ENCODE measurements at regions not wholly inside any gene's neighbourhood (a gene's known extent, or its start where the extent isn't known, plus 50 kb on each side); places are given as distances from the start of the nearest gene placed in this dataset.

DNA sequence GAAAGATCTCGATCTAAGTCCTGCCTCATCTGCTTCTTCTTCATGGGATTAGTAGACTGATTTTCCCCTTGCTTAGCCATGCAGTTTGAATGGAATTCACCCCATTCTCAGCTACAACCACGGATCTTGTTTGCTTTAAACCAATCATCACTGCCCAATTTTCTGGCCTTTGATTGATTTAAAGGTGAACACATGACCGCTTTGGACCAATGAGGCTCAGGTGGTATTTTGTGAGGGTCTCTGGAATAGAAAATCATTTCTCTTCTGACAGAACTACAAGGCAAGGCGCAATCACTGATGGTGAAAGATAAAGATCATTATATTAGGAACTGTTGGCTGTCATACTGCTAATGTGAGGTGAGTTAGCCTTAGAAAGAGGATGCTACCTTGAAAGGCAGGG is 213.0 kb upstream of the PLEKHG7 start:
- no peak for DNase-seq

DNA sequence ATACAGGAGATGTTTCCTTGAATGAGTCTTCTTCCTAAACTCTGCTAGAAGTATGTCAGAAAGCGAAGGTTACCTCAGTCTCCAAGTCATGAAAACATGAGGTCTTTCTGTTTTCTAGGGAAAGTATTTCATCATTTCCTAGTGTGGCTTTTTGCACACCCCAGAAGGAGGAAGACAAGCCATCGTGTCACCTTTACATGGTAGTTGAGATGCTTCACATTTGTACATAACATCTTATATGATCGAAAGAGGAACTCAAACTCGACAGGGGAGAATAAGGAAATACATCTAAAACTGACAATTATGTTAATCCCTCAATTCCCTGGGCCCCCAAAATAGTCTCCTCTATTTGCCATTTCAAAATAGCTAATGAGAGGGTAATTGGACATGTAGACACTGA is 214.1 kb upstream of the PLEKHG7 start:
- DNase-seq, result no peak

DNA sequence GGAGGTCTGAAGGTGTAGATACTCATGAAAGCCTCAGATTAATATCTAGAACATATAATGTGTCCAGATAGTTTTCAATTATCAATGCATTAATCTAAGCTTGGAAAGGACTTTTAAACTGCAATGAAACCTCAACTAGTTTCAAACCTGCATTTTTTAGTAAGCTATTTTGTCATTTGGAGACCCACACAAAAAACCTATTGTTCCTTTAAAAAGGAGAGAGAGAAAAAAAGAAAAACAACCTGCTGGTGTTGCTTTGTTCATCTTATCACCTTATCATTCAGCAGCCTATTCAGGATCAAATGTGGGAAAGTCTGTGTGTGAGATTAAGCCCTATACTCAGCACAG is 215.7 kb upstream of the PLEKHG7 start:
- no peak for DNase-seq

DNA sequence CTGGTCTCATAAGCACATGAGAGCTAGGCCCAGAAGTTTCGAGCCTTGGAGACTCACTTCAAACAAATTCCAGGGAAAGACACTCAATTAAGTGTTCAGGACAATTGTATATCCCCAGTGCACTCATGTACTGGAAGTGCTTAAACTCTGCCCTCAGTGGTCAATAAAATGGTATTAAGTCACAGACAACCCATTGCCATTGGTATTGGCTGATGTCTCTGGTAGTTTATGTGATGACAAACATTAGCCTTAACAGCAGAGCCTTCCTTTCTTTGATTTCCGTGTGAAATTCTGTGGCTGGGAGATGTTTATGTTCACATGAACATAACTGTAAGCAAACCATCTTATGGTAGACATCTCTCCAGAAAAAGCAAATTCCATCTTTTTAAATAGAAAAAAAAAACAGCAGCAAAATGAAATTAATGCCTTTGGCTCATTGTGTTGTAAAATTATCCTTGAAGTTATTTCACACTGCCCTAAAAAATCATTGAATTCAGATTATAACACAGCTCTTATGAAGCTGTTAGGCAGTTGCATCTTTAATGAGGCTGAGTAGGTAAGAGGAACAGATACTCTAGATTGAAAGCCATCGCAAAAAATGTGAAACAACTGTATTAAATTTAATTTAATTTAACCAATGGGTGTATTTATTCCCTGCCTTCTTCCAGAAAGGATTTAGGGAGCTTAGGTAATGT is 216.2 kb upstream of the PLEKHG7 start:
- no peak for DNase-seq

DNA sequence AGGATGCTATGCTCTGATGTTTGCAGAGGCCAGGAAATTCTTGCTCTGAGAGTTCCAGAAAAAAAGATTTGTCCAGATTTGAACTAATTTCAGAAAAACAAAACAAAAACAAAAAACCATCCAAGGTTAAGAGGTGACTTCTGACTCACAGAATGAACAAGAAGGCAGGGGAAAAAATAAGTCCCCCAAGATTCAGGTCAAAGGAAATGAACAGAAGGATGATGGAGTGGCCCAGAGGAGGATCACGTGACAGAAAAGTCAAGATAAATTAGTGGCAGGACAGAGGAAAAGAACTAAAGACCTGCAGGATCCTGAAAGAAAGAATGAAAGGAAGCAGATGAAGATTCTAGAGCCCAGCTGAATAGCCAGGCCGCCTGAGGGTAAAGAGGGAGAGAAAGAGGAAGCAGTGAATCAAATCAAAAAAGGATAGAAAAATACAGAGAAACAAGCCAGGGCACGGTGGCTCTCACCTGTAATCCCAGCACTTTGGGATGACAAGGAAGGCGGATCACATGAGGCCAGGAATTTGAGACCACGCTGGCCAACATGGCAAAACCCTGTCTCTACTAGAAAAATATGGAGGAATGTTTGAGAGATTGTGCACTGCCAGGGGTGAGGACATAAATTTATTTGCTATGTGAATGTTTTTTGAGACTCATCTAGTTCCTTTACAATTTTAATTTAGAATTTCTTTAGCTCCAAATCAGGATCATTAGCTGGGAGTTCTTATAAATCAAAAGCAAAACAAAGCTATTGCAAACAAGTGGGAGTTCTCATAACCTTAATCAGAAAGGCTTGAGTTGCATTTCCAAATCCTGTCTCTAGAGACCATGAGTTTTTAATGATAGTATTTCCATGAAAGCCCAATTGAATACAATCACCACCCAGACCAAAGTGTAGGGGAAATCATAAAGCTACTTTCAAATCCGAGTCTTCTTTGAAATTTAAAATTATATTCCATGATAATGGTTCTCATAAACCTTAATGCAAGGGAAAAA is 217.1 kb upstream of the PLEKHG7 start:
- DNase-seq, result no peak

DNA sequence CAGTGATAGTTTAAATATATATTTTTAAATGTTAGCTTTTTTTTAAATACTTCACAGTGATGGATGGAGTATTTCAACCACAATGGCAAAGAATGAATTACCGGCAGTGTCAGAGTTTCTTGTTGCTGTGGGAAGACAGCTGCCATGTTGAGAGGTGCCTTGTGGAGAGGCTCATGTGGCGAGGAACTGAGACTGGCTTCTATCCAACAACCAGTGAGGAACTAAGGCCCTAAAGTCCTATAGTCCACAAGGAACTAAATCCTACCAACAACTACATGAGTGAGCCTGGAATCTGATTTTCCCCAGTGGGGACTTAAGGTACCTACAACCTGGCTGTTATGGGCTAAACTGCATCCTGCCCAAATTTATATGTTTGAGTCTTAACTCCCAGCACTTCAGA is 220.2 kb upstream of the PLEKHG7 start:
- DNase-seq, result no peak

DNA sequence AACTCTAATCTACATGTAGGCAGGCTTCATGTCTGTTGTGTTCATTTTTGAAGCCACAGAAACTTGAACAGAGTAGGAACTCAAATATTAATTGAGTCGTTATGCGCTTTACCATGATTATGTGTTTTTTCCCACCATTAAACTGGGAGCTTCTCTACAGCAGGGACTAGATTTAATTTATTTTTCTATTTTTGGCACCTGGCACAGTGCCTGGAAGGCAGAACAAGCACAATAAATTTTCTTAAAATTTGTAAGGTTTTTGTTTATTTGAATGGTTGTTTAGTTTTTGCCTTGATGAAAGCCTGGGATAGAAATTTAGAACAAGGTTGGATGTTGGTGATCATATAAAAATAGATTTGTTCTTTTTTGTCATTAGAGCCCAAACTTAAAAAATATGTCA is 221.7 kb upstream of the PLEKHG7 start:
- DNase-seq, result no peak

DNA sequence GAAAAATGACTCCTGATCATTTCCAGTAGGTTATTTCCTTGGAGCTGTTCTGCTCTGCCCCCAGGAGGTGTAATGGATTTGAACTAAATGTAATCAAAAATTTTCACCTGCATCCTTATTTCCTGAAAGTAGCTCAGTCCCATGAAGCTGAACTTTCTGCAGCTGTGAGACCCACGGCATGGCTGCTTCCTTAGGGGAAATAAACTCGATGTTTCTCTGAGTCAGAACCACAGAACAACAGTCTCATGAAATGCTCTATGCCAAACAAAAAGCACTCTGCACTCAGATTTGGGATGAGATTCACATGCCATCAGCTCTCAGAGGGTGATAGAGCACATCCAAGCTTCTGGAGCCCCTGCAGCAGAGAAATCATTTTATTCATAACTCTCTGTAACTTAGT is 224.1 kb upstream of the PLEKHG7 start:
- no peak for DNase-seq

DNA sequence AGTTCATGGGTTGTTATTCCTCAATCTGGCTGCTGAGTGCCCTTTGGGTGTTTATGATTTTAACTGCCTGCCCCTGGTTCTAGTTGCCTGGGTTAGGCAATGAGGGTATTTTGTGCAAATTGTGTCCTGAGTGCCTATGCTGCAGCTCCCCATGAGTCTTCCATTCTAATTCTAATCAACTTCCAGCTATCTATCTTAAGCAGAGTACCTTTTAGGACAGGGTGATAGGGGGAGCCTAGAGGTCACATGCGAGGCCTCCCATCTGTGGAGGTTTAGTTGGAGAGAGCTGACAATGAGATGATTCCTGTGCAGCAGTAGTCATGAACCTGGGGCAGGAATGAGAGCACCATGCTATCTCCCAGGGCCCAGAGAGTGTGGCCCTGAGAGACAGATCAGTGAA is 225.9 kb upstream of the PLEKHG7 start:
- DNase-seq, result no peak

DNA sequence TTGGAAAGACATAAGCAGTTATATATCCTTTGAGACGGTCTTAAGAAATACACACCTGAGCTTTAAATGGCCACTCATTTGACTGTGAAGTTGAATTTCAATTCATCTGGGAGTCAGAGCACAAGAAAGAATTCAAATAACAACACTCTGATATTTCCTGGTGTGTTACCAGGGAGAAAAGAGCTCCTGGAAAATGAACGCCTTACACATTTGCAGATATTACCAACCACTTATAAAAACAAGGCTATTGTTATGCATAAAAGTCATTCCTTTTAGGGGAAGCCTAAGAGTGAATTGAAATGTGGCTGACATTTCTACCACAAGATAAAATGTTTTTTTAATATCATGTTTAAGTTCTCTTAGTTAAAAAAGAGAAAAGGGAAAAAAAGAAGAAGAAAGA is 229.2 kb upstream of the PLEKHG7 start:
- no peak for DNase-seq

DNA sequence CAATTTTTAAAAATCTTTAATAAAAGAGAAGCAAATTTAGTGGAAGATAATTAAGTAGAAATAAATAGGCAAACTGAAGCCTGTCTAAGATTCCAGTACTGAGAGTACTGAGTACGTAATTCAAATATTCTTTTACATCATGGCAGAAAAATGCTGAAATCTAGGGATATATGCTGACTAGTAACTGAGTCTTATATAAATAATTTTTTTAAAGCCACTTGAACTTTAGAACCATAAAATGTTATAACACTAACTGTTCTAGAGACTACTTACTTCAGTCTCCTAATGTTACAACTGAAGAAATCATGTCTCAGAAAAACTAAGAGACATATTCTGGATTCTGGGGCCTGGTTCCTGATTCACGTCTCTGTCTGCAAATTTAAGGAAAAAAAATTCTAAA is 230.6 kb upstream of the PLEKHG7 start:
- DNase-seq, result no peak

DNA sequence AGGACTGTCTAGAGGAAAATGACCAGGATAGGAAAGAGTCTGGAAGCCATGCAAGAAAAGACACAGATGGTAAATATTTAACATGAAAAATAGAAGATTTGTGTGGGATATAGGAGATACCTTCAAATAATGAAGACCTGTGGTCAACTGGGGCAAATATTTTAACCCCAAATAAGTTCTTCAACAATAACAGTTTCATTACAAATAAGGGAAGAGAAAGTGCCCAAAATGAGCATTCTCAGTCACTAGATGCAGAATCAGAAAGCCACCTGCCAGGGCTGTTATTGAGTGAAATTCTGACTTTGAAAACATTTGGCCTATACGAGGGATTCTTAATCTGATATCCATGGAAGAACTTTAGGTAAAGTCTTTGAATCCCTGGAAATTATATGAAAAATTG is 231.2 kb upstream of the PLEKHG7 start:
- no peak for DNase-seq

DNA sequence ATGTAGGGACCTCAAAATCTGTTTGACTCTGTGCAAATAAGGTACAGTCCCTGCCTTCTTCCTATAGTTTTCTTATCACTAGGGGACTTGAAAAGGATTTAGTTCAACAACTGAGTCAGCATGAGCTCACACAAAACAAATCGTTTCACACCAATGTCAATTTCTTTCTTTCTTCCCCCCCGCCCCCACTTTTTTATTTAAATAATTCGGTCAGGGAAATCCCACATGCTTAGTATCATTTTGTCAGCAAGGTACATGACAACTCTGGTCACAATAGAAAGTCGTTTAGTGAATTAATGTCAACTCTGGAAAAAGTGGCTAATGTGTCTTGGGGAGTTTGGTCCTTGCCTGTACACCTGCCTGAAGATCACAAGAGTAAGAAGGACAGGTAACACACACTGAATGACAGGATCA is 232.2 kb upstream of the PLEKHG7 start:
- no peak for DNase-seq

DNA sequence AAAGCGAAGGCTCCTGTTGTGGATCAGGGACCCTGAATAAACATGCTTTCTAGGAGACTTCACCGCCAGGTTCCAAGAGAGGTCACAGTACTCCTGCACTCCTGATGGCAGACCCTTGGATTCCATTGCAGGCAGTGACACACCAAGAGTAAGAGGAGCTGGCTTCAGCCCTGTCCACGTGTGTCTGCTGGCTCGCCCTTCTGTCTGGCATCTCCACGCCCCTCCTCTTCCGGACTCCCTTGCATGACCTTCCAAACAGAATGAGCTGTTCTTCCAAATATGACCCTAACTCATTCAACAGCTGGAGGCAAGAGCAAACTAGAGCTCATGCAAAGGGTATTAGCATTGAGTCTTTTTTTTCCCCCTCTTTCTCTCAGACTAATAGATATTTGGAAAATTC is 233.0 kb upstream of the PLEKHG7 start:
- DNase-seq, result no peak

DNA sequence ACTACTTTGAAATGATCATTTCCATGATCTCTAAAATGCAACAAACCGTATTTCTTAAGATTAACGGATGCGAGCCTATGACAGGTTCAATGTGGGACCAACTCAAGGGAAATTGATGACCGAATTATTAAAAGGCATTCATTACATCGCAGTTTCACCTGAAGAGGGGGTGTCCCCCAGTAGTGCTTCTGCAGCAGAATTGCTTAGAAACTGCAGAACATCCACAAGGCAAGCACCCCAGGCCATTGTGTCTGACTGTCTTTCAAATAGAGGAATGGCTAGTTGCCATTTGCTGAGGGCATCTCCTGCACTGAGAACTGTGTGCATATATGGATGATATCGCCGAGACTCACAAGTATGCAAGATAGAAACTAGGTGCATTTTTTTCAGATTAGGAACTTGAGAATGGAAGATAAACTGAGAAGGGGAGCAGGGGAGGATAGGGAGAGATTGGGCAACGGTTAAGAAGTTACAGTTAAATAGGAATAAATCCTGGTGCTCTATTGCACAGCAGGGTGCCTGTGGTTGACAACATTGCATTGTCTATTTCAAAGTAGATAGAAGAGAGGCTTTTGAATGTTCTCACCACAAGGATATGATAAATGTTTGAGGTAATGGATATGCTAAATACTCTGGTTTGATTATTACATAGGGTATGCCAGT is 234.3 kb upstream of the PLEKHG7 start:
- DNase-seq, result no peak

DNA sequence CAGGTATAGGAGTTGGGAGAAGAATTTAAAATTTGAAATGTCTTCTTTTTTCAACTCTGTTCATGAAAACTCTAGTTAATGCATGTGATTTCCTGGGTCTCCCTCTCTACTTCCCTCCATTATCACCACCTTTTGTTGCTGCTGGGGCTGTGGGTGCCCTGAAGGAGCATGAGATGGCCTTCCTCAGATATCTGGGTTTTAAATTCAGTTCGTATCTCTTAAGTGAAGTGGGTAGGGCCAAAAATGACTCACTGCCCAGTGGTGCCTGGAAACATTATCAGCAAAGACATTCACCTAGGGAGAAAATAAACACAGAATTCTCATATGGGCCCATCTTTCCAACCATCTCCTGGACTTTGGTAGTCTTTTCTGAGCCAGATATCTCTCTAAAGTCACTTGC is 234.9 kb upstream of the PLEKHG7 start:
- DNase-seq, result no peak

DNA sequence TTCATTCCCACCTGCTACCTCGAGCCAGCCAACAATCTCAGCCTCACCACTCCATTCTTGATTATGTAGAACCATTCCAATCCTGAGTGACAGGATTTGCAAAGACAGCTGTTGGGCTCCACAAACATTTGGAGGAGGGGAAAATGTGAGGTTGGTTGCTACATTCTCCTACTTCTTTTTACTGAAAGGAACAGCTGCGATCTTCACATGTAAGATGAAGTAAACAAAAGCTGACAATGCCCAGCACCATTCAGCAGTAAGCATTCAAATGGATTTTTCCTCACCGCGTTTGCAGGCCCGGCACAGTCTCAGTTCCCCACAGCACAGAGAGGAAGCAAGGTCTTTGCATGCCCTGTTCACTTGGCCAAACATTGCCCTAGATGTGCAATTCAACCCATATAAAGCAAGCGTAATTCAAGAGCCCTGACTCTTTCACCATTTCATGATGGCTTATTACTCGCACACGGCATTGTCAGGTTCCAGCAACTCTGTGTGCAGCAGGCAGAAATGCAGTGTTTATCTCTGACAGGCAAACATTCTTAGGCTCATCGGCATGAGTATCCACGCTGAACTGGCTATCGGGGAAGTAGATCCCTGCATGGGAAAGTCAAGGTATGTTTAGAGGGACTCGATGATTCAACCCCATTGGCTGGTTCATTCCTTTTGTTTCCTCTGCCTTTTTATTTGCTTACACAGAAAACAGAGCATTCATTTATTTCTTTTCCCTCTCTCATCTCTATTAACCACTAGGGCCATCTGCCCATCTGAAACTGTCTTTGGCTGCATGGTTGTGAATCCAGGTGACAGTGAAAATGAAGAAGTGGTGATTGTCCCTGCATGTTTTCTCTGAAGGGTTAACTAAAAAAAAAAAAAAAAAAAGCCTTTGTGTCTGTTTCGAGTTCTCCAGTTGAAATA is 236.1 kb upstream of the PLEKHG7 start:
- DNase-seq, result no peak

DNA sequence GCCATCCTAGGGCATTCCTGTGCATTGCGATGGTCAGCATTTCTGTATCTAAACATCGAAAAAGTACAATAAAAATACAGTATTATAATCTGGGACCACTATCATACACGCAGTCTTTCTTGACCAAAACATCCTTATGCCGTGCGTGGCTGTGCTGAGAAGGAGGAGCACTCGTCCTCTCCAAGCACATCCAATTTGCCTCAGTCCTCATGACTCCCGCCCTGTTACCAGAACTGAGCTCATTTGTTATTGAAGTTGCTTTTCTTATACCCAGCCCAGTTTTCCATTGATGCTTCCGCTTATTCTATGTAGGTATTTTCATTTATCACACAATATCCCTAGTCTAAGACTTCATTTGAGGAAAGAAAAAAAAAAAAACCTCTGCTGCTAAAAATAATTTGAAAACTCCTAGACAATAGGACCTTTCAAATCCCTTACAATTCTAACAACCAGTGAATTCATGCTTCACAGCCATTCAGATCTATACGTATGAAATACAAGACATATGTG is 236.9 kb upstream of the PLEKHG7 start:
- no peak for DNase-seq

DNA sequence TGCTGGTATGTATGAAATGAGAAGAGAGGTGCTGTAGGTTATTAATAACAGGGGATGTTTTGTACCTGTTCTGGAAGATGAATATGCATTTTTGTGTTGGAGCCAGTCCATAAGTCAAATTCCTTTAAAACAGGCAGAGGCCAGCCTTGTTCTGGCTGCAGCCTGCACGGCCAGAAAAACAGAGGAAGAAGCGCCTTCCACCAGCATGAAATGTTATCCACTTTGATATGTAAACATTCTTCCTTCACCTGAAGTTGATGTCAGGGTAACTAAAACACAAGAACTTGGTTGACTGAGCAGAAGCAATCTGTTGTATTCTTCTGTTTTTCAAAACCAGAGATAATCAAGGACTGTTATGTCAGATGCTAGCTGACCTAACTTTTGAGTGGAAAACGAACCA is 237.9 kb upstream of the PLEKHG7 start:
- DNase-seq, result no peak

DNA sequence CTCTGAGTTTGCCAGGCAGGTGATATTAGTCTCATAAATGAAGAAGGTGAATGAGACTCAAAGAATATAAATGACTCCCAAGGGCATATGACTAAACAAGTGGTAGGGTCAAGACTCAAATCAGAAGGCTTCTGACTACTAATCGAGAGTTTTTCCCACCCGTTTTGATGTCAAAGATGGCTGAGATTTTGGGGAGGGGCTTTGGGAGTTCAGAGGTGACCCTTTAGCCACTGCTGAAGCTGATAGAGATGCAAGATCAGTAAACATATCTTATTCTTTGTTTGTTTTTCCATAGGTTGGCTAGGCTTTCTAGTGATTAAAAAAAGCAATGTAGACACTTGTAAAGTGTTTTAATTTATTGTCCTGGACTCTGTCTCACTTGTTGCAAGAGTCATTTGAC is 239.6 kb upstream of the PLEKHG7 start:
- no peak for DNase-seq

DNA sequence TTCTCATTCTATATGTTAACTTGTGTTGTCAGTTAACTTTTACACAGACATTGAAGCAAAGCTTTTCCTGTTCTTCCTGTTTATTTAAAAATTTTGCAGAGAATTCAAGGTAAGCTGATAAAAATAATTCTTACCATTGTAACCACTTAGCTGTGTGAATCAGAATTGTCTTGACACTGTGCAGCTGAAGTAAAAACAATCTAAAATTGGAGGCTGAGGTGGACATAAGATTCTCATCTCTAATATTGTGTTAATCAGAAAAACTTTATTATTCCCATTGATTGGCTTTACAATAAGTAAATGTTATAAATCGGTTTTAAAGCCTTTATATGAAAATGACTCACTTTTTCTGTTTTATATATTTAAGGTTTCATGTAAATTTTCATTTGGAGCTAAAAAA is 240.3 kb upstream of the PLEKHG7 start:
- DNase-seq, result no peak

DNA sequence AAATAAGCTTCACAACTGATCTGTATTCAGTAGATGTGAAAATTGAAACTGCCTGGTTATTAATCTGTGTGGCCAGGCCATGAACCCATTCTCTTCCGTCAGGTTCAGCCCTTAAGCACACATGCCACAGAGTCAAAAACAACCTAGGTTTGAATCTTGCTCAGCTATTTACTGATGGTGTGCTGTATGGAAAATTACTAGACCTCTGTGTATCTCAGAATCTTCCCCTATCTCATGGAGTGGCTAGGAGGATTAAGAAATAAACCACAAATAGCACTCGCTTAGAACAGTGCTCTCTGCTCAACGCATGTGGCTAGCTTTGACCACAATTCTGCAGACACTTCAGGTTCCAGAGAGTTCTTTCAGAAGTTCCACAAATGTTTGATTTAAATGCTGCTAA is 240.7 kb upstream of the PLEKHG7 start:
- DNase-seq, result no peak

DNA sequence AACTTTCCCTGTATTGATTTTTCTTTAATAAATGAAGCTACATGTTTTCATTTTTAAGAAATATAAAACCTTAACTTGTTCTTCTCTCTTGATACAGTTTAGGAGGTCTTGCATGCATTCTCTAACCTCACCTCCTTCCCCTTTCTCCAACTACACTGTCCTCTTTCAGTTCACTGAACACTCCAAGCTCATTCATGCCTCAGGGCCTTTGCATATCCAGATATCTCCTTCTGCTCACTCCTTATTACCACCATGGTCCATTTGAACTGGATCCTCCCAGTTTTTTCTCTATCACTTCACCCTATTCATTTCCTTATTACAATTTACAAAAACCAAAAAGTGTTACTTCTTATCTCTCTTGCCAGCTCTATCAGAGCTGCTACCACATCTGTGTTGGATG is 242.9 kb upstream of the PLEKHG7 start:
- DNase-seq, result no peak

Data from NCI-H446 (cell line).